Cardiac fibroblast (primary cell): ENCODE measurements at regions not wholly inside any gene's neighbourhood (a gene's known extent, or its start where the extent isn't known, plus 50 kb on each side); places are given as distances from the start of the nearest gene placed in this dataset.

Source experiments
- DNase-seq, 2 donors: peaks; one replicate each; pipeline versions ENCODE4 v3.0.0 to v3.0.0-alpha.2; 2010; ENCODE audit warnings: low read depth in 2 of 2
- H3K4me3 ChIP-seq, 2 donors: replicated peaks in 1 of 2; 1 replicate in 1 of 2; 2 replicates in 1 of 2; pipeline ENCODE4 v1.5.1; 2011; ENCODE audit warnings: low read depth in 2 of 2, low read length in 2 of 2, mild to moderate bottlenecking in 2 of 2, moderate library complexity in 1 of 2
- CTCF ChIP-seq: IDR thresholded peaks from one replicate; pipeline ENCODE4 v1.5.1; 2011; ENCODE audit warnings: low read depth, mild to moderate bottlenecking, low read length, inconsistent platforms

- H3K4me3 ChIP-seq: no peak overlapping the region
- no peak for TF ChIP-seq CTCF
- DNase-seq: peak in 1 of 2 donors; percentile 58
These were observed 103.8 kb downstream of the EFNB1 start for GRCh38 chrX:68932611-68933010.

GRCh38 chrX:68931345-68931744, 102.5 kb downstream of the EFNB1 start:
- DNase-seq: peak in 1 of 2 donors; percentile 46
- H3K4me3 ChIP-seq: no peak overlapping the region
- no peak for TF ChIP-seq CTCF

GRCh38 chrX:68930542-68931317, 101.9 kb downstream of the EFNB1 start:
- no peak overlapping the region for H3K4me3 ChIP-seq
- TF ChIP-seq CTCF: no peak
- DNase-seq: no peak

GRCh38 chrX:68929332-68930150, 100.7 kb downstream of the EFNB1 start:
- H3K4me3 ChIP-seq: no peak overlapping the region
- TF ChIP-seq CTCF: no peak
- DNase-seq: peak; percentile 78 to 81

GRCh38 chrX:68928401-68928800, 99.6 kb downstream of the EFNB1 start:
- H3K4me3 ChIP-seq: no peak overlapping the region
- TF ChIP-seq CTCF: no peak
- no peak for DNase-seq

GRCh38 chrX:68927178-68927577, 98.4 kb downstream of the EFNB1 start:
- no peak for DNase-seq
- TF ChIP-seq CTCF: no peak
- no peak overlapping the region for H3K4me3 ChIP-seq
